Panc1 (cell line): ENCODE measurements at regions not wholly inside any gene's neighbourhood (a gene's known extent, or its start where the extent isn't known, plus 50 kb on each side); places are given as distances from the start of the nearest gene placed in this dataset.

ENCODE experiments used
- CTCF ChIP-seq: fragments of 450-650 bp; IDR thresholded peaks from 2 replicates; pipeline ENCODE4 v1.5.1; 2017; ENCODE audit warnings: mild to moderate bottlenecking
- POLR2AphosphoS5 ChIP-seq: IDR thresholded peaks from 2 replicates; pipeline ENCODE4 v1.6.1; 2012; ENCODE audit warnings: mild to moderate bottlenecking, low read depth, low read length, moderate library complexity
- TCF7L2 ChIP-seq: IDR thresholded peaks from 2 replicates; pipeline ENCODE4 v1.6.1; 2011; ENCODE audit warnings: mild to moderate bottlenecking, low read depth, low read length, inconsistent platforms
- TF ChIP-seq, protein P1 (sequence below), 2 experiments: IDR thresholded peaks; 2 replicates each; pipeline ENCODE4 v1.6.1; 2011 to 2012; ENCODE audit warnings: low read depth in 2 of 2, control low read depth in 1 of 2, low read length in 1 of 2, mild to moderate bottlenecking in 1 of 2, moderate library complexity in 1 of 2; ENCODE audit not compliant: insufficient read depth in 1 of 2

- TF ChIP-seq CTCF = no peak
- no peak for TF ChIP-seq TCF7L2
- TF ChIP-seq POLR2AphosphoS5 = no peak
- TF ChIP-seq, protein P1, sequence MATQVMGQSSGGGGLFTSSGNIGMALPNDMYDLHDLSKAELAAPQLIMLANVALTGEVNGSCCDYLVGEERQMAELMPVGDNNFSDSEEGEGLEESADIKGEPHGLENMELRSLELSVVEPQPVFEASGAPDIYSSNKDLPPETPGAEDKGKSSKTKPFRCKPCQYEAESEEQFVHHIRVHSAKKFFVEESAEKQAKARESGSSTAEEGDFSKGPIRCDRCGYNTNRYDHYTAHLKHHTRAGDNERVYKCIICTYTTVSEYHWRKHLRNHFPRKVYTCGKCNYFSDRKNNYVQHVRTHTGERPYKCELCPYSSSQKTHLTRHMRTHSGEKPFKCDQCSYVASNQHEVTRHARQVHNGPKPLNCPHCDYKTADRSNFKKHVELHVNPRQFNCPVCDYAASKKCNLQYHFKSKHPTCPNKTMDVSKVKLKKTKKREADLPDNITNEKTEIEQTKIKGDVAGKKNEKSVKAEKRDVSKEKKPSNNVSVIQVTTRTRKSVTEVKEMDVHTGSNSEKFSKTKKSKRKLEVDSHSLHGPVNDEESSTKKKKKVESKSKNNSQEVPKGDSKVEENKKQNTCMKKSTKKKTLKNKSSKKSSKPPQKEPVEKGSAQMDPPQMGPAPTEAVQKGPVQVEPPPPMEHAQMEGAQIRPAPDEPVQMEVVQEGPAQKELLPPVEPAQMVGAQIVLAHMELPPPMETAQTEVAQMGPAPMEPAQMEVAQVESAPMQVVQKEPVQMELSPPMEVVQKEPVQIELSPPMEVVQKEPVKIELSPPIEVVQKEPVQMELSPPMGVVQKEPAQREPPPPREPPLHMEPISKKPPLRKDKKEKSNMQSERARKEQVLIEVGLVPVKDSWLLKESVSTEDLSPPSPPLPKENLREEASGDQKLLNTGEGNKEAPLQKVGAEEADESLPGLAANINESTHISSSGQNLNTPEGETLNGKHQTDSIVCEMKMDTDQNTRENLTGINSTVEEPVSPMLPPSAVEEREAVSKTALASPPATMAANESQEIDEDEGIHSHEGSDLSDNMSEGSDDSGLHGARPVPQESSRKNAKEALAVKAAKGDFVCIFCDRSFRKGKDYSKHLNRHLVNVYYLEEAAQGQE (IDR thresholded peaks at IDR 0.05; ENCODE audit: insufficient read depth in 1 of 2, low read depth in 2 of 2, low read length in 1 of 2) = no peak
Observed at GRCh38 chr16:77589071-77589765, 133.1 kb upstream of the NUDT7 start.
